ENCODE measurements at regions not wholly inside any gene's neighbourhood (a gene's known extent, or its start where the extent isn't known, plus 50 kb on each side); places are given as distances from the start of the nearest gene placed in this dataset.
A peak's percentile ranks its signal among the peaks of the same experiment; 100 is the strongest.

DNA sequence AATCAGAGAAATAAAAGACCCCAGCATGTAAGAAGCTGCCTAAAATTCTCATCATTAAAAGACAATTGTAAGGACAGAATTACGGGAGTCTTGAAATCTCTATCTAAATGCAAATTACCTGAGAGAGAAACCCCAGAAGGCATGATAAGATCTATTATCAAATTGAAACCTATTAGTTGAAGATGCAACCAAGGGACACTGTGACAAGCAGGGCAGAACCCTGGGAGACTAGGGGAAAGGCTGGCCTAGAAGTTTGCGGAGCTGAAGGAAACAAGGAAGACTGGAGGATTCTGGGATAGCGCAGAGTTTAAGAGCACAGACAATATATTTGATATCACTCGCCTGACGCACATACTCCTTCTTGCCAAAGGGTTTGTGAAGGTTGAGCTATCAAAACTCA lies 319.5 kb upstream of the CHAC2 start (continued):
- TF ChIP-seq, protein P1, sequence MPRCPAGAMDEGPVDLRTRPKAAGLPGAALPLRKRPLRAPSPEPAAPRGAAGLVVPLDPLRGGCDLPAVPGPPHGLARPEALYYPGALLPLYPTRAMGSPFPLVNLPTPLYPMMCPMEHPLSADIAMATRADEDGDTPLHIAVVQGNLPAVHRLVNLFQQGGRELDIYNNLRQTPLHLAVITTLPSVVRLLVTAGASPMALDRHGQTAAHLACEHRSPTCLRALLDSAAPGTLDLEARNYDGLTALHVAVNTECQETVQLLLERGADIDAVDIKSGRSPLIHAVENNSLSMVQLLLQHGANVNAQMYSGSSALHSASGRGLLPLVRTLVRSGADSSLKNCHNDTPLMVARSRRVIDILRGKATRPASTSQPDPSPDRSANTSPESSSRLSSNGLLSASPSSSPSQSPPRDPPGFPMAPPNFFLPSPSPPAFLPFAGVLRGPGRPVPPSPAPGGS (IDR thresholded peaks at IDR 0.05; ENCODE audit: borderline replicate concordance, insufficient read depth, low read depth, low read length, poor library complexity, severe bottlenecking): no peak
- TF ChIP-seq MTA3 (IDR thresholded peaks at IDR 0.05; ENCODE audit: borderline replicate concordance, low read length): no peak

DNA sequence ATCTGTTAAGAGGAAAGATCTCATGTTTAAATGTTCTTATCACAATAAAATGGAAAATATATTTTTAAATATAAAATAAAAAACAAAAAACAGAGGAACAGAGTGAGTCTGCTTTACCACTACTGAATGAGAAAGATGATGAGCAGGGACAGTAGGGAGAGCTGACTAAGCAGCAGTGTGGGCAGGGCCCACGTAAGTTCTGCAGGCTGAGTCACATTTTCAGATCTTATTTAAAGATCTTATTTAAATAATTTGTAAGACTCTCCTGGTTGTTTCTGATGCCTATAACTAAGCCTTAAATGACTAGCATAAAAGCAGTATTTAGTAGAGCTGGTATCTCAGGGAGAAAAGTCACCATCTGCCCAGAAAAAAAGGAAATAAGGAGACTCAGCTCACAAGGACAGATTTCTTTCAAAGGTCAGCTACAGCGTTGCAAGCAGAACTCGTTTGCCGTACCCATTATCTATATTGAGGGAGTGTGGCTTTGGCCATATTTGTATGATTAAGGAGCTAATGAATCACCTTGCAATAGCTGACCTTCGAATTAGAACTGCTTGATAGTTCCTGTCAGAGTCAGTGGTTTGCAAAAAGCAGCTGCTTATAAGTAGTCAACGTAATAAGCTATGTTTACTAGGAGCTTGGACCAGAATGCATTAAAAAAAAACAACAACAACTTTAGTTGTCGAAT lies 322.1 kb upstream of the CHAC2 start:
- no peaks in the 10 kb centered on the region for H4K20me1 ChIP-seq (ENCODE audit: control insufficient read depth, insufficient read depth)
- no peak for FAIRE-seq
- no peaks in the 10 kb centered on the region for H3K4me1 ChIP-seq (ENCODE audit: control insufficient read depth, insufficient read depth, low read length)
- TF ChIP-seq MEF2B (IDR thresholded peaks at IDR 0.05; ENCODE audit: partially characterized antibody, poor library complexity, severe bottlenecking): no peak
- no peak for TF ChIP-seq SUZ12 (IDR thresholded peaks at IDR 0.05; ENCODE audit: unreplicated experiment)
- TF ChIP-seq MTA3 (IDR thresholded peaks at IDR 0.05; ENCODE audit: borderline replicate concordance, low read length): no peak
- no peak for TF ChIP-seq ZZZ3 (IDR thresholded peaks at IDR 0.05; ENCODE audit: control insufficient read depth, insufficient read length, low read depth)
- no peak for TF ChIP-seq NR2F1 (conservative IDR thresholded peaks at IDR 0.05)
- TF ChIP-seq EGR1 (IDR thresholded peaks at IDR 0.05; ENCODE audit: borderline replicate concordance in 1 of 2, low read depth in 2 of 2, low read length in 2 of 2): no peak
- TF ChIP-seq, protein P2, sequence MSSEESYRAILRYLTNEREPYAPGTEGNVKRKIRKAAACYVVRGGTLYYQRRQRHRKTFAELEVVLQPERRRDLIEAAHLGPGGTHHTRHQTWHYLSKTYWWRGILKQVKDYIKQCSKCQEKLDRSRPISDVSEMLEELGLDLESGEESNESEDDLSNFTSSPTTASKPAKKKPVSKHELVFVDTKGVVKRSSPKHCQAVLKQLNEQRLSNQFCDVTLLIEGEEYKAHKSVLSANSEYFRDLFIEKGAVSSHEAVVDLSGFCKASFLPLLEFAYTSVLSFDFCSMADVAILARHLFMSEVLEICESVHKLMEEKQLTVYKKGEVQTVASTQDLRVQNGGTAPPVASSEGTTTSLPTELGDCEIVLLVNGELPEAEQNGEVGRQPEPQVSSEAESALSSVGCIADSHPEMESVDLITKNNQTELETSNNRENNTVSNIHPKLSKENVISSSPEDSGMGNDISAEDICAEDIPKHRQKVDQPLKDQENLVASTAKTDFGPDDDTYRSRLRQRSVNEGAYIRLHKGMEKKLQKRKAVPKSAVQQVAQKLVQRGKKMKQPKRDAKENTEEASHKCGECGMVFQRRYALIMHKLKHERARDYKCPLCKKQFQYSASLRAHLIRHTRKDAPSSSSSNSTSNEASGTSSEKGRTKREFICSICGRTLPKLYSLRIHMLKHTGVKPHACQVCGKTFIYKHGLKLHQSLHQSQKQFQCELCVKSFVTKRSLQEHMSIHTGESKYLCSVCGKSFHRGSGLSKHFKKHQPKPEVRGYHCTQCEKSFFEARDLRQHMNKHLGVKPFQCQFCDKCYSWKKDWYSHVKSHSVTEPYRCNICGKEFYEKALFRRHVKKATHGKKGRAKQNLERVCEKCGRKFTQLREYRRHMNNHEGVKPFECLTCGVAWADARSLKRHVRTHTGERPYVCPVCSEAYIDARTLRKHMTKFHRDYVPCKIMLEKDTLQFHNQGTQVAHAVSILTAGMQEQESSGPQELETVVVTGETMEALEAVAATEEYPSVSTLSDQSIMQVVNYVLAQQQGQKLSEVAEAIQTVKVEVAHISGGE (CRISPR knock-in tag; IDR thresholded peaks at IDR 0.05): no peak
- no peak for TF ChIP-seq SPI1 (IDR thresholded peaks at IDR 0.05; ENCODE audit: borderline replicate concordance, insufficient read depth, low read depth, low read length)
- TF ChIP-seq NFXL1 (IDR thresholded peaks at IDR 0.05; ENCODE audit: borderline replicate concordance): no peak
- no peak for TF ChIP-seq NRF1 (conservative IDR thresholded peaks at IDR 0.05; ENCODE audit: low read depth, low read length)
- TF ChIP-seq PAX8 (IDR thresholded peaks at IDR 0.05): no peak
- no peak for TF ChIP-seq SREBF2 (IDR thresholded peaks at IDR 0.05; ENCODE audit: low read length)
- no peak for TF ChIP-seq SMARCA5 (IDR thresholded peaks at IDR 0.05)
- no peak for TF ChIP-seq NR2C1 (IDR thresholded peaks at IDR 0.05)
- TF ChIP-seq GATAD2B (conservative IDR thresholded peaks at IDR 0.05; ENCODE audit: low read depth): no peak
- ChIA-PET POLR2A (no interaction called here), RAD21 (ENCODE audit: unreplicated experiment) (no interaction called here), SMC1A (ENCODE audit: uncharacterized antibody, unreplicated experiment) (interaction anchor here (0.8 to 0.9 kb wide), 2 partner anchors 23 to 36 kb away, joined by 3 read pairs; no protein-coding TSS in a partner anchor), CTCF (interaction anchor here (0.8 to 1.7 kb wide), 2 partner anchors 17 to 23 kb away, joined by 4 to 7 read pairs; no protein-coding TSS in a partner anchor)
- in situ Hi-C loops (cut with MboI) (no loop called here), intact Hi-C loops (cut with micrococcal nuclease; ENCODE audit: unreplicated experiment) (no loop called here)
- H3K4me3 ChIP-seq: no peak overlapping the region
- no peak overlapping the region for H3K27ac ChIP-seq (ENCODE audit: control insufficient read depth, insufficient read depth)
- no peak overlapping the region for H3K9ac ChIP-seq (ENCODE audit: control insufficient read depth, insufficient read depth, low read length)
- no peaks in the 10 kb centered on the region for H3K9me3 ChIP-seq (replicated peaks; ENCODE audit: control insufficient read depth, insufficient read depth, low read length)
- no peaks in the 10 kb centered on the region for H3K27me3 ChIP-seq (replicated peaks in 1 of 2; ENCODE audit: control insufficient read depth in 2 of 2, insufficient read depth in 2 of 2, low read length in 1 of 2)
- no peaks in the 10 kb centered on the region for H3K36me3 ChIP-seq (ENCODE audit: control insufficient read depth in 2 of 2, insufficient read depth in 2 of 2, low read length in 1 of 2)
- ATAC-seq: peak; percentile 43
- no peaks in the 10 kb centered on the region for H3K79me2 ChIP-seq (ENCODE audit: control insufficient read depth, insufficient read depth, low read length)
- no peak overlapping the region for H2AFZ ChIP-seq (ENCODE audit: control insufficient read depth, low read depth, low read length)
- DNase-seq (ENCODE audit: low read depth, low spot score): no peak
- no TSS peak for BruUV-seq (replicated peaks)
- no peak overlapping the region for H3K4me2 ChIP-seq (ENCODE audit: control insufficient read depth, insufficient read depth)
- under 1% methylated on average over 7 of the region's 7 CpGs for WGBS (ENCODE audit: insufficient coverage, insufficient replicate concordance, low lambda C conversion rate, missing lambda C conversion rate)
